Prostate gland (tissue), 2 donors: ENCODE measurements at regions not wholly inside any gene's neighbourhood (a gene's known extent, or its start where the extent isn't known, plus 50 kb on each side); places are given as distances from the start of the nearest gene placed in this dataset.

Experiments
- DNase-seq: peaks from one replicate; pipeline ENCODE4 v3.0.0-alpha.2; 2019; ENCODE audit warnings: low spot score
- H3K27ac ChIP-seq, 2 donors: fragments of 200-600 bp; sonication (generic); 2 replicates each; pipeline ENCODE4 v1.5.1; 2017 to 2019
- H3K27me3 ChIP-seq: fragments of 200-600 bp; sonication (generic); replicated peaks from 2 replicates; pipeline ENCODE4 v1.5.1; 2019; ENCODE audit not compliant: insufficient read depth
- H3K36me3 ChIP-seq, 2 donors: fragments of 200-600 bp; sonication (generic); 1 replicate in 1 of 2; 2 replicates in 1 of 2; pipeline versions ENCODE4 v1.5.1 to v1.8.1; 2017 to 2019
- H3K4me1 ChIP-seq: fragments of 200-600 bp; sonication (generic); replicated peaks from 2 replicates; pipeline ENCODE4 v1.5.1; 2019
- H3K4me3 ChIP-seq, 2 donors: fragments of 200-600 bp; sonication (generic); 2 replicates each; pipeline ENCODE4 v1.5.1; 2017 to 2019
- H3K9me3 ChIP-seq: fragments of 200-600 bp; sonication (generic); 2 replicates; pipeline ENCODE4 v1.5.1; 2017
- POLR2A ChIP-seq: fragments of 450-650 bp; IDR thresholded peaks from one replicate; pipeline ENCODE4 v1.6.1; 2016; ENCODE audit warnings: antibody characterized with exemption, mild to moderate bottlenecking
- POLR2AphosphoS5 ChIP-seq: sonication (generic); formaldehyde crosslinking; IDR thresholded peaks from one replicate; pipeline ENCODE4 v1.6.1; 2017; ENCODE audit warnings: antibody characterized with exemption
- WGBS: methylation state at CpG from one replicate; pipeline ENCODE4 v1.1.5; 2018; 5-methylcytosine and 5-hydroxymethylcytosine counted together
- intact Hi-C: fragments of 100-400 bp; cut with DNase I; formaldehyde crosslinking; loops from one replicate; pipeline ENCODE4 v1.14.2; 2022
- TF ChIP-seq, protein P1 (sequence below), 4 experiments: fragments of 200-600 bp in 2 of 4; fragments of 450-650 bp in 2 of 4; sonication (generic) in 2 of 4; IDR thresholded peaks; 1 replicate in 3 of 4; 2 replicates in 1 of 4; pipeline ENCODE4 v1.5.1; 2016 to 2019; ENCODE audit warnings: antibody characterized with exemption in 4 of 4, mild to moderate bottlenecking in 2 of 4, moderate library complexity in 2 of 4

DNA sequence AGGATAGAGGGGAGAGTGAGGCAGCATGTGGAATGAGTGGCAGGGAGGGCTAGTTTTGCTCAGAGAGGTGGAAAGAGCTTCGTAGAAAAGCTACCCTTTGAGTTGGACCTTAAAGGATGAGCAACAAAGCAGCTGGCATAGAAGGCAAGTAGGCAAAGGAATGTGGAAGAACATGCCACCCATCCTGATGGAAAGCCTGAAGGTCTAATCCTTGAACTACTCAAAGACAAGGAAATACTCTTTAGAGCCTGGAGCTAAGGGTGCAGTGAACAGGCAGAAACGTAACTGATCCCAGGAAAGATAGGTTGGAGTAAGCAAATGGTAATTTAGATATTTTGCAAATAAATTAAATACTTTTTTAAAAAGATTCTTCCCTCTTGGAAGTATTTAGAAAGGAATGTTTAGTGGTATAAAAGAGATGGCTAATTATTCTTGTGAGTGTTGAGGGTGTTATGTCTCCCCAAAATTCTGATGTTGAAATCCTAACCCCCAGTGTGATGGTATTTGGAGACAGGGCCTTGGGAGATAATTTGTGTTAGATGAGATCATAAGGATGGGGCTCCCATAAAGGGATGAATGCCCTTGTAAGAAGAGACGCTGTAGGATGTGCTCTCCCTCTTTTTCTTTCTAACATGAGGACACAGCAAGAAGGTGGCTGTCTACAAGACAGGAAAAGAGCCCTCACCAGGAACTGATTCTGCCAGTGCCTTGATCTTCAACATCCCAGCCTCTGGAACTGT, 308.1 kb upstream of the RUNX1 start:
- Histone ChIP-seq H3K9me3 (no peaks in the 10 kb centered on the region), H3K4me1 (no peaks in the 10 kb centered on the region), H3K4me3 (no peak overlapping the region), H3K27ac (no peak overlapping the region), H3K27me3 (no peaks in the 10 kb centered on the region), H3K36me3 (no peaks in the 10 kb centered on the region)
- TF ChIP-seq, protein P1, sequence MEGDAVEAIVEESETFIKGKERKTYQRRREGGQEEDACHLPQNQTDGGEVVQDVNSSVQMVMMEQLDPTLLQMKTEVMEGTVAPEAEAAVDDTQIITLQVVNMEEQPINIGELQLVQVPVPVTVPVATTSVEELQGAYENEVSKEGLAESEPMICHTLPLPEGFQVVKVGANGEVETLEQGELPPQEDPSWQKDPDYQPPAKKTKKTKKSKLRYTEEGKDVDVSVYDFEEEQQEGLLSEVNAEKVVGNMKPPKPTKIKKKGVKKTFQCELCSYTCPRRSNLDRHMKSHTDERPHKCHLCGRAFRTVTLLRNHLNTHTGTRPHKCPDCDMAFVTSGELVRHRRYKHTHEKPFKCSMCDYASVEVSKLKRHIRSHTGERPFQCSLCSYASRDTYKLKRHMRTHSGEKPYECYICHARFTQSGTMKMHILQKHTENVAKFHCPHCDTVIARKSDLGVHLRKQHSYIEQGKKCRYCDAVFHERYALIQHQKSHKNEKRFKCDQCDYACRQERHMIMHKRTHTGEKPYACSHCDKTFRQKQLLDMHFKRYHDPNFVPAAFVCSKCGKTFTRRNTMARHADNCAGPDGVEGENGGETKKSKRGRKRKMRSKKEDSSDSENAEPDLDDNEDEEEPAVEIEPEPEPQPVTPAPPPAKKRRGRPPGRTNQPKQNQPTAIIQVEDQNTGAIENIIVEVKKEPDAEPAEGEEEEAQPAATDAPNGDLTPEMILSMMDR (IDR thresholded peaks at IDR 0.05), result no peak
- no peak for TF ChIP-seq POLR2AphosphoS5
- TF ChIP-seq POLR2A, result no peak
- intact Hi-C loops, result no loop called here
- WGBS, result 79% methylated on average over 3 of the region's 3 CpGs
- DNase-seq, result no peak

DNA sequence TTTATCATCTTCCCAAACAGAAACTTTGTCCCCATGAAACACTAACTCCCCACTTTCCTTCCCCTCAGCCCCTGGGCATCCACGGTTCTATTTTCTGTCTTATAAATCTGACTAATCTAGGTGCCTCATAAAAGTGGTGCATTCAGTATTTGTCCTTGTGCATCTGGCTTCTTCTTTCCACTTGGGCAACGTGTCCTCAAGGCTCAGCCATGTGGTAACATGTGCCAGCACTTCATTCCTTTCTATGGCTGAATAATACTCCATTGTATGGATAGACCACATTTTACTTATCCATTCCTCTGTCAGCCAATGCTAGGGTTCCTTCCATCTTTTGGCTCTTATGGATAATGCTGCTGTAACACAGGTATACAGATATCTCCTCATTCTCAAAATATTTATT, 305.0 kb upstream of the RUNX1 start:
- no peaks in the 10 kb centered on the region for H3K36me3 ChIP-seq
- WGBS, result 53% methylated on average over 2 of the region's 2 CpGs
- intact Hi-C loops, result no loop called here
- DNase-seq, result no peak
- no peaks in the 10 kb centered on the region for H3K27me3 ChIP-seq
- H3K9me3 ChIP-seq, result no peaks in the 10 kb centered on the region
- H3K4me3 ChIP-seq, result no peak overlapping the region
- H3K4me1 ChIP-seq, result no peaks in the 10 kb centered on the region
- no peak overlapping the region for H3K27ac ChIP-seq
- TF ChIP-seq POLR2AphosphoS5, result no peak
- TF ChIP-seq POLR2A, result no peak
- TF ChIP-seq, protein P1 (IDR thresholded peaks at IDR 0.05), result no peak

- Histone ChIP-seq H3K27me3 (no peaks in the 10 kb centered on the region), H3K27ac (no peak overlapping the region), H3K4me1 (no peaks in the 10 kb centered on the region), H3K36me3 (no peaks in the 10 kb centered on the region), H3K4me3 (no peak overlapping the region), H3K9me3 (no peaks in the 10 kb centered on the region)
- no peak for DNase-seq
- intact Hi-C loops, result no loop called here
- TF ChIP-seq POLR2A (no peak), POLR2AphosphoS5 (no peak)
- TF ChIP-seq, protein P1 (IDR thresholded peaks at IDR 0.05), result no peak
- WGBS, result 18% methylated on average over 7 of the region's 7 CpGs
Observed at GRCh38 chr21:35352793-35353192, 303.7 kb upstream of the RUNX1 start.

GRCh38 chr21:35352066-35352770, 303.1 kb upstream of the RUNX1 start:
- Histone ChIP-seq H3K4me1 (no peaks in the 10 kb centered on the region), H3K4me3 (no peak overlapping the region), H3K27ac (no peak overlapping the region), H3K9me3 (no peaks in the 10 kb centered on the region), H3K36me3 (no peaks in the 10 kb centered on the region), H3K27me3 (no peaks in the 10 kb centered on the region)
- 71% methylated on average over 4 of the region's 4 CpGs for WGBS
- DNase-seq, result no peak
- TF ChIP-seq POLR2AphosphoS5 (no peak), POLR2A (no peak)
- TF ChIP-seq, protein P1 (IDR thresholded peaks at IDR 0.05), result no peak
- intact Hi-C loops, result no loop called here

- WGBS, result 67% methylated on average over 1 of the region's 1 CpG
Observed at GRCh38 chr21:35351434-35351833, 302.3 kb upstream of the RUNX1 start.

More at GRCh38 chr21:35351434-35351833, 302.3 kb upstream of the RUNX1 start:
- H3K4me3 ChIP-seq, result no peak overlapping the region
- H3K27me3 ChIP-seq, result no peaks in the 10 kb centered on the region
- H3K36me3 ChIP-seq, result no peaks in the 10 kb centered on the region
- no peak for DNase-seq
- no peaks in the 10 kb centered on the region for H3K4me1 ChIP-seq
- TF ChIP-seq POLR2A, result no peak
- TF ChIP-seq, protein P1 (IDR thresholded peaks at IDR 0.05), result no peak
- no peak for TF ChIP-seq POLR2AphosphoS5
- no peaks in the 10 kb centered on the region for H3K9me3 ChIP-seq
- intact Hi-C loops, result no loop called here
- no peak overlapping the region for H3K27ac ChIP-seq
